Hindlimb muscle (tissue), 1 donor: ENCODE measurements at regions not wholly inside any gene's neighbourhood (a gene's known extent, or its start where the extent isn't known, plus 50 kb on each side); places are given as distances from the start of the nearest gene placed in this dataset.
"Not testable (repeated sequence)": the region's sequence is repeated elsewhere in the genome, so short reads cannot be mapped to it uniquely, and the experiment has no call there.

Experiments used
- DNase-seq: peaks from one replicate; pipeline ENCODE4 v3.0.0-alpha.2; 2013

DNA sequence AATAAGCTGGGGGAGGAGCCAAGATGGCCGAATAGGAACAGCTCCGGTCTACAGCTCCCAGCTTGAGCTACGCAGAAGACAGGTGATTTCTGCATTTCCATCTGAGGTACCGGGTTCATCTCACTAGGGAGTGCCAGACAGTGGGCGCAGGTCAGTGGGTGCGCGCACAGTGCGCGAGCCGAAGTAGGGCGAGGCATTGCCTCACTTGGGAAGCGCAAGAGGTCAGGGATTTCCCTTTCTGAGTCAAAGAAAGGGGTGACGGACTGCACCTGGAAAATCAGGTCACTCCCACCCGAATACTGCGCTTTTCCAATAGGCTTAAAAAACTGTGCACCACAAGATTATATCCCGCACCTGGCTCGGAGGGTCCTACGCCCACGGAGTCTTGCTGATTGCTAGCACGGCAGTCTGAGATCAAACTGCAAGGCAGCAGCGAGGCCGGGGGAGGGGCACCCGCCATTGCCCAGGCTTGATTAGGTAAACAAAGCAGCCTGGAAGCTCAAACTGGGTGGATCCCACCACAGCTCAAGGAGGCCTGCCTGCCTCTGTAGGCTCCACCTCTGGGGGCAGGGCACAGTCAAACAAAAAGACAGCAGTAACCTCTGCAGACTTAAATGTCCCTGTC is 606.4 kb downstream of the TMA16 start:
- DNase-seq: not testable (repeated sequence)

DNA sequence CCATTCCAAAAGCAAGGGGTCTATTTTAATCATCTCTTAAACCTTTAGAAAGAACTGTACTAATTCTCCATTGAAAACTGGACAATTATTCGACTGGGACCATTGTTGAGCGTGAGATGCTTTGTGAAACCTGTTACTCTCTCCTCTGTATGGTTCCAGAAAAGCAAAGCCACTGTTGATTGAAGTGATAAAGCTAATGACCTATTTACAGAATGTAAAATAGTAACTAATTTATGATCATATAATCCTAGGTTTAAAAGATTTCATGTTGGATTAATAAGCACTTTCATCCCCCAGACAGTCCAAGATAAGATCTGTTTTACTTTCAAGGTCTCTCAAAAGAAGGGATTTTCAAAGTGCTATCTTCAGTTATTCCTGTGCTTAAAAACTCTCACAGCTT is 614.5 kb downstream of the TMA16 start:
- no peak for DNase-seq

DNA sequence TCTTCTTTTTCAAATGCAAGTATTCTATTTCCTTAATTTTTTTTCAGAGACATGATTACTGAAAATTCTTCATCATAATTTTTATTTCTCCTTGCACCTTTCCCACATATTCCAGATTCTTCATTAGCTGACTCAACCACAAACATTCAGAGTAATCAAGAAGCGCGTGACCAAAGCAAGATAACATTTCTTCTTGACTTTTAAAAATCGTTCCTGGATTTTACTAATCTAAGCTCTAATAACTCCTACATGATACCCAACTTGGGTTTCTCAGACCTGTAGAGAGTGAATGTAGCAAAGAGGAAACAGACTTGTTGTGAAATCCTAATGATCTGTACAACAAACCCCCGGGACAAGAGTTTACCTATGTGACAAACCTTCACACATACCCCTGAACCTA is 615.0 kb downstream of the TMA16 start:
- no peak for DNase-seq

GRCh38 chr4:164115236-164115635 is 620.7 kb downstream of the TMA16 start:
- DNase-seq: no peak

DNA sequence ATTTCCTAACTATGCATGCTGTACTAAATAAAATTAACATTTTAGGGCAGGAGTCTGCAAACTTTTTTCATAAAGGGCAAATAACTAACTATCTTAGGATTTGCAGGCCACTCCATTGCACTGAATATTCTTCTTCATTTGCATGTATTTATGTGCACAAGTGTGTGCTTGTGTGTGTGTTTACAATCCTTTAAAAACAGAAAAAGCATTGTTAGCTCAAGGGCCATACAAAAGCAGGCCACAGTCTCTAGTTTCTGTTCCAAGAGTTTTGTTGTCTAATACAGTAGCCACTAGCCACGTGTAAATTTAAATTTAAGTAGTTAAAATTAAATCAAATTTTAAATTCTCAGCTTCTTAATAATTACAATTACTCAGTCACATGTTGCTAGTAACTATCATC is 621.8 kb downstream of the TMA16 start:
- DNase-seq: no peak

- DNase-seq: no peak
These were observed 619.5 kb upstream of the SMIM31 start for GRCh38 chr4:164134388-164134787.

DNA sequence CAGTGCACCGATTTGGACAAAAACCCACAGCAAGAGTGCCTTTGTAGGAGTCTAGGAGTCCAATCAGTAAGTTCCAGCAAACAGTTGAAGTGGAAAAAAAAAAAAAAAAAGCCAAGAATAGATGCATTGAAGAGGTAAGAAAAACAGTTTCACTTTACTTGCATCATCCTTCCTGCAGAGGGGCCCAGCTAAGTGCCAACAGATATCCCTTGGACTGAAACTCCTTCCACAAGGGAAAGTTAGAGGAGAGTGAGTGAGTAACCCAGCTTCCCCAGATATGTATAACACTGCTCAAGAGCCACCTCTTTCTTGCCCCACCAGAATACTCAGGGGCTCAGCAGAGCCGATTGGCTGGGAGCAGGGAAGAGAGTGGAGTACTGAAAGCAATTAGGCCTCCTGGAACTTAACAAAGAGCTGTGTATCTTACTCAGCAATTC is 617.7 kb upstream of the SMIM31 start:
- no peak for DNase-seq

GRCh38 chr4:164138521-164138920 is 615.4 kb upstream of the SMIM31 start:
- no peak for DNase-seq

DNA sequence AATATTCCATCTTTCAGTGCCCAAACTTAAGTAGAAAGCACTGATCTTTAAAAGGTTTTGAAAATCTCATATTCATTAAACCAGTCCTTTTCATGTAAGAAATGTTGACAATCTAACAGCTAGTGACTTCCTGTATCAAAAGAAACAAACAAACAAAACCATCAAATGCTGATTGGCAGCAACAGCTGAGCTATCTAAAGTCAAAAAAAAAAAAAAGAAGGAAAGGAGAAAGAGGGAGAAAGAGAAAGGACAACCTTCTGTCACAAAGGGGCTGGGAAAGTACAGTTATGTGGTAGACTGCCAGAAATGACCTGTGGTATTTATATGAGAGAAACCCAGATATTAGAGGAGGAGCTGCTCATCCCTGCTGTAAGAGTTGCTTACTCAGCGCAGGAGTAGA is 614.6 kb upstream of the SMIM31 start:
- DNase-seq: no peak

DNA sequence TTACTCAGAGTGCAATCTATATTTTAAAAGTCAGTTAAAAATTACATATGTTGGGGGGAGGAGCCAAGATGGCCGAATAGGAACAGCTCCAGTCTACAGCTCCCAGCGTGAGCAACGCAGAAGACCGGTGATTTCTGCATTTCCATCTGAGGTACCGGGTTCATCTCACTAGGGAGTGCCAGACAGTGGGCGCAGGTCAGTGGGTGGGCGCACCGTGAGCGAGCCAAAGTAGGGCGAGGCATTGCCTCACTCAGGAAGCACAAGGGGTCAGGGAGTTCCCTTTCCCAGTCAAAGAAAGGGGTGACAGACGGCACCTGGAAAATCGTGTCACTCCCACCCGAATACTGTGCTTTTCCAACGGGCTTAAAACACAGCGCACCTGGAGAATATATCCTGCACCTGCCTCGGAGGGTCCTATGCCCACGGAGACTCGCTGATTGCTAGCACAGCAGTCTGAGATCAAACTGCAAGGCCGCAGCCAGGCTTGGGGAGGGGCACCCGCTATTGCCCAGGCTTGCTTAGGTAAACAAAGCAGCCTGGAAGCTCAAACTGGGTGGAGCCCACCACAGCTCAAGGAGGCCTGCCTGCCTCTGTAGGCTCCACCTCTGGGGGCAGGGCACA is 612.1 kb upstream of the SMIM31 start:
- DNase-seq: not testable (repeated sequence)

- DNase-seq: no peak
These were observed 599.5 kb upstream of the SMIM31 start for GRCh38 chr4:164154416-164154815.

DNA sequence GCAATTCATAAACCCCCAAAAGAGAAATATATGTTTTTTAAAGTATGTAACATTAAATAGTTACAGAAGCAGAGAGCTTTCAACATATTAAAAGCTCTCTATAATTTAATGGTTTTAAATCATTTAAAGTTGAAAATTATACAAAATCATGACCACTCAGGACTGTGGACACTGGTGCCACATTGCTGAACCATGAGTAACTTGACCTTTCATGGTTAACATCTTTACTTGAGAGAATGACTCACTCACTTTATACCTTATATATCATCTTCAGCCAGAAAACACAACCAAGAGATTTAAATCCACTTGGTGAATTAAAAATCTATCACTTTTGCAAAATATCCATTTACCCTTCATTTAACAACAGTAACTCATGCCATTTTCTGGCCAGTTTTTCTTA is 584.3 kb upstream of the SMIM31 start:
- DNase-seq: no peak

GRCh38 chr4:164177153-164177552 is 576.8 kb upstream of the SMIM31 start:
- no peak for DNase-seq

GRCh38 chr4:164177753-164178152 is 576.2 kb upstream of the SMIM31 start:
- no peak for DNase-seq

GRCh38 chr4:164188236-164188635 is 565.7 kb upstream of the SMIM31 start:
- no peak for DNase-seq

DNA sequence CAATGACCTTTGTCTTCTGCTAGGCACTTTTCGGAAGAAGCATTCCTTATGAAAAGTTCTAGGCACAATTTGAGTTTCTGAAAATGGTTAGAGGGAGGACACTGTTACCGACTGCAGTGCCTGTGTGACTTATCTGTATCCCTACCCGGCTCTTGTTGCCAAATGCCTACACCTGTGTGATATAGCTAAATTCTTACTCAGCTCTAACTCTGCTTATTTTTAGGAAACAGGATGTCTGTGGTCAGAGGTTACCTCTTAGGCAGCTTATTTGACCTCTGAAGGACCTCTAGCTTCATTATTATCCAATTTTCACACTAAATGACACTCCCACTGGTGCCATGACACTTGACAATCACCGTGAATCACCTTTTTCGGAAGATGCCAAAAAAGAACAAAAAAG is 561.1 kb upstream of the SMIM31 start:
- no peak for DNase-seq

DNA sequence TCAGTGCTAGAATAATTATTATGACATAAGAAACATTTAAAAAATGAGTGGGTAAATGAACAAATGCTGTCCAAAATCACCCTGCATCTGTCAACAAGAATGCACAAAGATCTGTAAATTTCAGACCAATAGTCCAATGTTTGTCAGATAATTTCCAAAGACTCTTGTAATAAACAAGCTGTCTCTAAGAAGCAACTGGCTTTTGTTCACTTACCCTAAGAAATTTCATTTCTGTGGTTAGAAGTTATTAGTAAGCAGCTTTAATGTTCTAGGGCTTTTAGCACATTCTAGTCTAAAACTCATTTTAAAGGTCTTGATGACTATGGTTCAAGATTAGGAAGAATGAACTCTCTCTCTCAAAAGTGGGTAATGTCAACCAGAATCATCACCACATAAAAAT is 560.3 kb upstream of the SMIM31 start:
- DNase-seq: no peak

GRCh38 chr4:164197556-164197955 is 556.4 kb upstream of the SMIM31 start:
- no peak for DNase-seq

- no peak for DNase-seq
These were observed 550.5 kb upstream of the SMIM31 start for GRCh38 chr4:164203476-164203875.

GRCh38 chr4:164204434-164204833 is 549.5 kb upstream of the SMIM31 start:
- no peak for DNase-seq

- DNase-seq: no peak
These were observed 546.5 kb upstream of the SMIM31 start for GRCh38 chr4:164207460-164207859.

DNA sequence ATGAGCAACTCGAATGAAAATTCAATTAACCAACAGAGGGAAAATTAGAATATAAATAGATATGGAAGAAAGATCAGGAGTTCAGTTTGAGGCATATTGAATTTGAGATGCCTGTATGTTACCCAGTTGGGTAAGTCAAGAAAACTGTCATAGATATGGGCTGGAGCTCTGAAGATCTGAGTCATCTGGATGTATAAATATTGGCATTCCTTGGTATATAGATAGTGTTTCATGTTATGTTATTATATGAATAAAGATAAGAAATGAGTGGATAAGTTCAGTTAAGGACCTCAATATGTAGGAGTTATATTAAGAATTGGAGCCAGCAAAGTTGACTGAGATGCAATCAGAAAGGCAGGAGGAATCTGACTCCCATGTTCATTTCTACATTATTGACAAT is 543.6 kb upstream of the SMIM31 start:
- DNase-seq: no peak

GRCh38 chr4:164212134-164212533 is 541.8 kb upstream of the SMIM31 start:
- DNase-seq: no peak

DNA sequence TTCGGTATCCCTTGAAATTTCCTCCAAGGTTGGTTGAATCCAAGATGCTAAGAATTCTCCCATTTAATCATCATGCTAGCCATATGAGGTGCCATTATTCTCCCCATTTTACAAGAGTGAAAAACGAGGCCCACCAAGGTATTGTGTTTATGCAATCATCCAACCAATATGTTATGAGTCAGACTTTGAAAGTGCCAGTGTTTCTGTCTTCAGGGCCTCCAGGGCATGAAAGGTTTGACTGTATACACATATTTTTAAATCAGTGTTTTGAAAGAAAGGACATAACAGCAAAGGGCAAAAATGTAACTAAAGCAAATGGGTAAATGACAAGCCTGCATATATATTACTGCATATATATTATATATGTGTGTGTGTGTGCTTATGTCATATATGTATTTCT is 541.2 kb upstream of the SMIM31 start:
- DNase-seq: no peak
